Erythroblast (primary cell): ENCODE measurements at regions not wholly inside any gene's neighbourhood (a gene's known extent, or its start where the extent isn't known, plus 50 kb on each side); places are given as distances from the start of the nearest gene placed in this dataset.
A peak's percentile ranks its signal among the peaks of the same experiment; 100 is the strongest.
"Not testable (repeated sequence)": the region's sequence is repeated elsewhere in the genome, so short reads cannot be mapped to it uniquely, and the experiment has no call there.

Source experiments
- DNase-seq, 2 experiments: peaks; one replicate each; lab custom pipeline; 2025; lab: John Stamatoyannopoulos, UW
- GATA1 ChIP-seq: IDR thresholded peaks from 2 replicates; pipeline ENCODE4 v1.6.1; 2011; ENCODE audit warnings: low read depth, mild to moderate bottlenecking, control low read depth, low read length, moderate library complexity
- POLR2A ChIP-seq: IDR thresholded peaks from 2 replicates; pipeline ENCODE4 v1.6.1; 2011; ENCODE audit warnings: mild to moderate bottlenecking, low read length

GRCh38 chr22:49704345-49705215, 123.1 kb downstream of the BRD1 start:
- peak; percentile 51 to 85 for DNase-seq
- no peak for TF ChIP-seq POLR2A
- TF ChIP-seq GATA1, result no peak

- no peak for DNase-seq
- no peak for TF ChIP-seq POLR2A
- no peak for TF ChIP-seq GATA1
Observed at GRCh38 chr22:49703990-49704344, 123.7 kb downstream of the BRD1 start.

DNA sequence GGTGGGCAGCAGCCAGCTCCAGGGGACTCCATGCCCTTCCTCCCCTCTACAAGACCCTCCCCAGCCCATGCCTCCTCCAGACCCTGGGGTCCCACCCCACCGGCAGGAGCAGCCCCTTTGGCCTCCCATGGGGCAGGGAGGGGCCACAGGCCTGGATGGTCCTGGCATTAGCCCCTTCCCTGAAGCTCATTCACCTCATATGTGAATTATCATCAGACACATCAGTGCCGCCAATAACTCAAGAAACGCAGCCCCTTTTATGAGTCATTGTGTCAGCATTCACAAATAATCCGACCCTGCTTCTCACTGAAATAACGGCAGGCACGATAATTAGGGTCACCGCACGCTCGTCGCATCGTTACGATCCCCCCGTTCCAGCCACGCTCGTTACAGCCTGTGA, 124.2 kb downstream of the BRD1 start:
- no peak for TF ChIP-seq POLR2A
- TF ChIP-seq GATA1, result no peak
- DNase-seq, result no peak

GRCh38 chr22:49702068-49702397, 125.6 kb downstream of the BRD1 start:
- no peak for DNase-seq
- TF ChIP-seq POLR2A (no peak), GATA1 (no peak)

DNA sequence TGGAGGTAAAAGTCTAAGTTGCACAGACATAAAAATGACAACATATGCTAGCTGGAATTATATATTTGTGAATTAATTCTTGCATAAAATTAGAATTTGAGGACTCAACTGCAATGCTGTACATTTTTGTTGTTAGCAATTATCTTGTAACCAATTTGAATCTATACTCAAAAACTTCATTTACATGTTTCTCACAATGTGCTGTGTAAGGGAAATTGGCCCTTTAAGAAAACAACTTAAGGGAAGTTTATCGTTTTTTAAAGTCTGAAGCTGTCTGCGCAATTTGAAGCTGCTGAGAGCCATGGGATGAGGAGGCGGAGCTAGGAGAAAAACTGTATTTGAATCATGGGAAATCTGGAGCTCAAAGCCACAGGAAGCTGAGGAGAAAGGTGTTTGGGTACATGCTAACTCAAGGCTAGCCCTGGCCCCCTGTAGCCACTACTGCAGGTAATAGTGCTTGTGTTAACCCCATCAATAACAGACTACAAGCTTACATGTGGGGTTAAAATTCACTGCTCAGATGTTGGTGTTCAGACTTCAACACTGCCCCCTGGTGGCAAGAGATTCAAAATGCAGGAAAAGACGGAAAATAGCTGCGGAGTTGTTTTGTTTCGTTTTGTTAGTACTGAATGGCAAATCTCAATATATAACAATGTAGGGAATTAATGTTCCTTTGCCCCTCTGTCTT, 126.1 kb downstream of the BRD1 start:
- TF ChIP-seq POLR2A, result no peak
- no peak for TF ChIP-seq GATA1
- peak; percentile 19 to 42 for DNase-seq

GRCh38 chr22:49699928-49700498, 127.7 kb downstream of the BRD1 start:
- DNase-seq, result no peak
- TF ChIP-seq GATA1 (no peak), POLR2A (no peak)

DNA sequence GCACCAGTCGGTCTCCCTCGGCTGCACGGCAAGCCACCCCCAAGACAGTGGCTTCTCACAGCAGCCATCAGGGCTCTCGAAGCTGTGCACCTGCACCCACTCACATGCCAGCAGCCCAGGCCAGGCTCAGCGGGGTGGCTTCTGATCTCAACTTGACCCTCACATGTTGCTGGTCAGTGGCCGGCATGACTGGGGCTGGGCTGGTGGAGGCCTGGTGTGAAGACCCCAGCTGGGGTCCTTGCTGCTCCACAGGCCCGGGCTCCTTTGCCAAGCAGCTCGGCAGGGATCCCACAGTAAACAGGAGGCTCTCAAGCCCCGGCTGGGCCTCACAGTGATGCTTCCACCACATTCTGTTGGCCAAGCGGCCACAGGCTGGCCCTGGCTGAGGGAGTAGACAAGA, 128.2 kb downstream of the BRD1 start:
- DNase-seq, result no peak
- TF ChIP-seq POLR2A (no peak), GATA1 (no peak)

DNA sequence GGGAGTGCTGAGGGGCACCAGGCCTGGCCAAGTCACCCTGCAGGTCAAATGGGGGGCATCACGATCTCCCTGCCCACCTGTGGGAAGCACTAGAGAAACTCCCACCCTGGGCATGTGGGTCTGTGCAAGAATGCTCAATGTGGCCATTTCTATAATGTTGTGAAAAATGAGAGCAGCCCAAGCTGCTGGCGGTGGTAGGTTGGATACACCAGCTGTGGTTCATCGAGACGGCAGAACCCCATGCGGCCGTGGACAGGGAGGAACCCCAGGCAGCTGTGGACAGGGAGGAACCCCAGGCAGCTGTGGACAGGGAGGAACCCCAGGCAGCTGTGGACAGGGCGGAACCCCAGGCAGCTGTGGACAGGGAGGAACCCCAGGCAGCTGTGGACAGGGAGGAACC, 129.1 kb downstream of the BRD1 start:
- DNase-seq, result not testable (repeated sequence)

DNA sequence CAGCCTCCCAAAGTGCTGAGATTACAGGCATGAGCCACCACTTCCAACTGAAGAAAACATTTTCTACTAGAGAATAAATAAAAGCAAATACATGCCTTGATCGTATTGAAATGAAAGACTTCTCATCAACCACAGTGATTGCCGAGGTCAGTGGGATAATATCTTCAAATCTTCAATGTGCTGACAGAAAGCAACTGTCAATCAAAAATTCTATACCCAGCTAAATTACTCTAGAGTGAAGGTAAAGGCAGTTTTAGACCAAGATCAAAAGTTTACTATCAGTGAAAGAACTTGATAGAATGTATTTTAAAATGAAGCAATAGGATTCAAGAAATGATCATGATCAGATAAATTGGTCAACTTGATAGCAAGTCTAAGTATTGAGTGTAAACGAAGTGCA, 130.6 kb downstream of the BRD1 start:
- TF ChIP-seq GATA1 (no peak), POLR2A (no peak)
- no peak for DNase-seq

DNA sequence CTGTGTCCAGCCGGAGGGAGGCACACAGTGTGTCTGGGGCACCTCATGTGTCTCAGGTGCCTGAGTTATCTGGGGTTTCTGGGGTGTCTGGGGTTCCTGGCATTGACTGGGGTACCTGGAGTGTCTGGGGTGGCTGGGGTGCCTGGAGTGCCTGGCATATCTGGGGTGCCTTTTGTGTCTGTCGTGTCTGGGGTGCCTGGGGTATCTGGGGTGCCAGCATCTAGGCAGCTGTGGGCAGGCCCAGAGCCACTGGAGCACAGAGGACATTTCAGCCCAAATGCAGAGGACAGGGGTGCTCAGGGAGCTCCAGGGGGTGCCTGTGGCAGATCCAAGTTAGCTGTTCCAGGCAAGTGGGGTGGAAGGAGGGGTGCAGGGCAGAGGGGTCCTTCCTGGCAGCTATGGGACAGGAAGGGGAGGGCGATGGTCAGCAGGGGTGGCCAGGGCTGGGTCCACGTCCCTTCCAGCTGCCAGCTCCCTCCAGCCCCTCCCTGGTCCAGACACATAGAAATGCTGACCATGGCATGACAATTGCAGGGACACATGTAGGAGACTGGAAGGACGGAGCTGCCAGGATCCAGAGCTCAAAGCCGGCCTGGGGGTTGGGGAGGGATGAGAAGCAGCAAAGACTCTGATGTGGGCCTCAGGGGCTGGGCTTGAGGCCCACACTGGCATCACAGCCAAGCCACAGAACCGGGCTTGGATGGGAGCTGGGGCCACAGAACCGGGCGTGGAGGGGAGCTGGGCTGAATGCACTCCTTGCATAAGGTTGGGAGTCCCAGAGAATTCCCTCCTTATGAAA, 133.0 kb downstream of the BRD1 start:
- DNase-seq, result no peak
- TF ChIP-seq POLR2A (no peak), GATA1 (no peak)

DNA sequence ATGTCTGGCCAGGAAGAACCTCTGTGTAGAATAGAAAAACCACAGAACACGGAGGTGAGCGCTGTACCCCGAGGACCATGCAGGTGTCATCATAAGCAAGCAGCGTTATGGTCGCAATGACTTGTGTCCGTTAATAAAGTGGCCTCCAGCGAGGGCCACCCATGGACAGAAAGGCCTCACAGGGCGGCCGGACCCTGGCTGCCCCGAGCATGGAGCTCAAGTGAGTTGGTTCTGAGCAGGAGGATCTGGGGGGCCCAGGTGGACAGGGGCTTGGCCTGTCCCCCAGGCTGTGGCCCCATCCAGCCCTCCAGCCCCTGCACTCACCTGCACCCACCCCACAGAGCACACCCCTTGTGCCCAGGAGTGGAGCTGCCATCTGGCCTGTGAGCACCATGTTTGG, 133.8 kb downstream of the BRD1 start:
- no peak for DNase-seq
- TF ChIP-seq GATA1 (no peak), POLR2A (no peak)

- DNase-seq, result no peak
- TF ChIP-seq GATA1 (no peak), POLR2A (no peak)
Observed at GRCh38 chr22:49693416-49693815, 134.3 kb downstream of the BRD1 start.

- no peak for TF ChIP-seq POLR2A
- DNase-seq, result no peak
Observed at GRCh38 chr22:49692499-49693225, 135.0 kb downstream of the BRD1 start.
